Stomach (tissue), 4 donors: ENCODE measurements at regions not wholly inside any gene's neighbourhood (a gene's known extent, or its start where the extent isn't known, plus 50 kb on each side); places are given as distances from the start of the nearest gene placed in this dataset.

Experiments
- EP300 ChIP-seq: sonication (generic); formaldehyde crosslinking; IDR thresholded peaks from one replicate; pipeline ENCODE4 v1.6.1; 2017; ENCODE audit warnings: antibody characterized with exemption
- POLR2A ChIP-seq, 4 donors: fragments of 450-650 bp; IDR thresholded peaks; one replicate each; pipeline ENCODE4 v1.6.1; 2016; ENCODE audit warnings: antibody characterized with exemption in 4 of 4, control low read depth in 2 of 4, mild to moderate bottlenecking in 1 of 4, moderate library complexity in 1 of 4
- TF ChIP-seq, protein P1 (sequence below), 7 experiments: fragments of 450-650 bp in 4 of 7; fragments of 200-600 bp in 3 of 7; sonication (generic) in 3 of 7; IDR thresholded peaks; one replicate each; pipeline ENCODE4 v1.5.1; 2016 to 2019; ENCODE audit warnings: antibody characterized with exemption in 7 of 7, control low read depth in 2 of 7, mild to moderate bottlenecking in 1 of 7

DNA sequence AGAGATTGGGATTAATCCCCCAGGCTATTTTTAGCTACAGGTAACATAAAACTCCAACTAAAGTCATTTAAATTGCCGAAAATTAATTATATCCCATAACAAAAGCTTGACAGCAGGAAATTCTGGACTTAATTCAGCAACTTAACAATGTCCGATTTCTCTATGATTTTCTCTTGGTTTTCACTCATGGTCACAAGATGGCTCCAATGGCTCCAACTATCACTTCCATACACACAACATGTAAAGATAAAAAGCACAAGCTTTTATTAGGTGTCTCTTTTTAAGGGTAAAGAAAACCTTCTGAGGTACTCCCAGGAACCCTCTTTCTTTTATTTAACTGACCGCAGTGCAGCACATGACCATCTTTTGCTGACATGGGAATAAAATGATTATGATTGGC, 363.5 kb upstream of the PTBP2 start:
- TF ChIP-seq, protein P1, sequence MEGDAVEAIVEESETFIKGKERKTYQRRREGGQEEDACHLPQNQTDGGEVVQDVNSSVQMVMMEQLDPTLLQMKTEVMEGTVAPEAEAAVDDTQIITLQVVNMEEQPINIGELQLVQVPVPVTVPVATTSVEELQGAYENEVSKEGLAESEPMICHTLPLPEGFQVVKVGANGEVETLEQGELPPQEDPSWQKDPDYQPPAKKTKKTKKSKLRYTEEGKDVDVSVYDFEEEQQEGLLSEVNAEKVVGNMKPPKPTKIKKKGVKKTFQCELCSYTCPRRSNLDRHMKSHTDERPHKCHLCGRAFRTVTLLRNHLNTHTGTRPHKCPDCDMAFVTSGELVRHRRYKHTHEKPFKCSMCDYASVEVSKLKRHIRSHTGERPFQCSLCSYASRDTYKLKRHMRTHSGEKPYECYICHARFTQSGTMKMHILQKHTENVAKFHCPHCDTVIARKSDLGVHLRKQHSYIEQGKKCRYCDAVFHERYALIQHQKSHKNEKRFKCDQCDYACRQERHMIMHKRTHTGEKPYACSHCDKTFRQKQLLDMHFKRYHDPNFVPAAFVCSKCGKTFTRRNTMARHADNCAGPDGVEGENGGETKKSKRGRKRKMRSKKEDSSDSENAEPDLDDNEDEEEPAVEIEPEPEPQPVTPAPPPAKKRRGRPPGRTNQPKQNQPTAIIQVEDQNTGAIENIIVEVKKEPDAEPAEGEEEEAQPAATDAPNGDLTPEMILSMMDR (IDR thresholded peaks at IDR 0.05) = no peak
- TF ChIP-seq EP300 (no peak), POLR2A (IDR thresholded peaks at IDR 0.05) (no peak)
